ENCODE measurements at regions not wholly inside any gene's neighbourhood (a gene's known extent, or its start where the extent isn't known, plus 50 kb on each side); places are given as distances from the start of the nearest gene placed in this dataset.

DNA sequence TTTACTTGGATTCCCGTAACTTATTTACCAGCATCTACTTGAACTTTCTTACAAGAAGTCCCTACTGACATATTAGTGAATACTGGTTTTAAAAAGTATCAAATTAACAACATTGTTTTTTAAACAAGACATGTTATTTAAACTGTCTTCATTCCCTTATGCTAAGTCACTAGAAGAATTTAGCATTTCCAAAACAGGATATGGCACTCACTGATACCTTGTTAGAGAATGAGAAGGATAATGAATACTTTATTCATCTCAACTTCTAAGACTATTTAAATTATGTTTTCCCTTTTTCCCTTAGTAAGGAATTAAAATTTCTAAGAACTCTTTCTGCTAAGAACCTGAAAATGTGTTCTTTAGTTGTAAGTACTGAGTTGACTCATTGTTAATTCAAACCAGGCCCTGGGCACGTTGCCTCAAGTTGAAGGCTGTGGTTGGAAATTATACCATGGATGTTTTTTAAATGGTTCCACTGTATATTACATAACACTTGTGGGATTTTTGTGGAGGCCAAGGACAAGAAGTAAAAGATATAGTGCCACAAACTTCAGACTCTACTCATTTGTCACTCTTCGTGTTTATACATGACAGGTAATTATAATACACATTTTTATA is 219.0 kb upstream of the EDIL3 start:
- no peak overlapping the region for H3K27ac ChIP-seq (ENCODE audit: low read depth in 1 of 2, low read length in 2 of 2)

More for the DNA sequence above, 219.0 kb upstream of the EDIL3 start:
- no peak for TF ChIP-seq ATF3 (IDR thresholded peaks at IDR 0.05)
- no peak for TF ChIP-seq YY1 (IDR thresholded peaks at IDR 0.05)
- no peak for TF ChIP-seq EGR1 (IDR thresholded peaks at IDR 0.05; ENCODE audit: low read depth in 2 of 2)
- no peak for TF ChIP-seq HNF4A (conservative IDR thresholded peaks at IDR 0.05)
- no peak for TF ChIP-seq HNF4G (IDR thresholded peaks at IDR 0.05)
- no peak for TF ChIP-seq TAF1 (conservative IDR thresholded peaks at IDR 0.05)
- TF ChIP-seq ZBTB33 (IDR thresholded peaks at IDR 0.05) = no peak
- no peak for TF ChIP-seq FOXA2 (IDR thresholded peaks at IDR 0.05)
- TF ChIP-seq REST (IDR thresholded peaks at IDR 0.05) = no peak
- TF ChIP-seq NR2F2 (IDR thresholded peaks at IDR 0.05) = no peak
- TF ChIP-seq, protein P1, sequence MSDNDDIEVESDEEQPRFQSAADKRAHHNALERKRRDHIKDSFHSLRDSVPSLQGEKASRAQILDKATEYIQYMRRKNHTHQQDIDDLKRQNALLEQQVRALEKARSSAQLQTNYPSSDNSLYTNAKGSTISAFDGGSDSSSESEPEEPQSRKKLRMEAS (IDR thresholded peaks at IDR 0.05) = no peak
- TF ChIP-seq CTCF (IDR thresholded peaks at IDR 0.05; ENCODE audit: low read depth, low read length, missing input control) = no peak
- TF ChIP-seq SP1 (IDR thresholded peaks at IDR 0.05) = no peak
- TF ChIP-seq RAD21 (IDR thresholded peaks at IDR 0.05) = no peak
- no peak for TF ChIP-seq FOXA1 (IDR thresholded peaks at IDR 0.05)
- no peak for TF ChIP-seq RXRA (IDR thresholded peaks at IDR 0.05)
- no peak for TF ChIP-seq JUND (IDR thresholded peaks at IDR 0.05)
- WGBS = 69% methylated on average over 3 of the region's 3 CpGs
- H3K9ac ChIP-seq (ENCODE audit: low read depth in 1 of 2, low read length in 2 of 2) = no peak overlapping the region
- H3K9me3 ChIP-seq (ENCODE audit: control insufficient read depth in 4 of 4, low read length in 3 of 4) = no peaks in the 10 kb centered on the region
- H3K36me3 ChIP-seq (ENCODE audit: control insufficient read depth in 4 of 4, insufficient read depth in 3 of 4, low read depth in 1 of 4, low read length in 3 of 4) = no peaks in the 10 kb centered on the region
- no peak overlapping the region for H3K4me3 ChIP-seq (ENCODE audit: low read depth in 1 of 3, low read length in 3 of 3)
- peaks cover 0 to 3% (median 0%) of the 10 kb centered on the region in 4 donors for H3K27me3 ChIP-seq (ENCODE audit: control insufficient read depth in 4 of 4, insufficient read depth in 4 of 4, low read length in 3 of 4)
- no peaks in the 10 kb centered on the region for H3K4me1 ChIP-seq (ENCODE audit: control insufficient read depth in 4 of 4, insufficient read depth in 4 of 4, low read length in 3 of 4)
- no peak for DNase-seq (ENCODE audit: low spot score)

Measured in liver (tissue), 8 donors.